GM19043 (cell line): ENCODE measurements at regions not wholly inside any gene's neighbourhood (a gene's known extent, or its start where the extent isn't known, plus 50 kb on each side); places are given as distances from the start of the nearest gene placed in this dataset.

Experiments
- ATAC-seq: cut with Tn5 transposase; IDR thresholded peaks from one replicate; pipeline ENCODE4 v1.9.1; 2021; ENCODE audit warnings: low read depth; ENCODE audit not compliant: unreplicated experiment

DNA sequence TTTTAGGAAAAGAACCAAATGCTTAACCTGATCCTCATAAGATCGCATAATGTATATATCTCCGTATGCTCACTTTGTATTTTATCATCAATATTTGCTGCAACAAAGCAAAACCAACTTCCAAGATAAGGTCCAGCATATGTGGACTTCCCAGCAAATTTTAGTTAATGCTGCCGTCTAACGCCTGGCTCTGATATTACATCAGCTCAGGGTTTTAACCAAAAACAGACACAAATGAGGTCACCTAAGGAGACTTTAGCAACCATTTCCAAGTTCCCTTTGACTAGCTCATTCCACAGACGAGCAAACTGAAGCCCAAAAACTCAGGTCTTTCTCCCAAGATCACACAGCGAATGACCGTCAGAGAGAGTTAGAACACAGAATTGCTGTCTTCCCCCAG is 59.4 kb upstream of the UCN3 start:
- ATAC-seq: no peak

- ATAC-seq: no peak
These were observed 53.9 kb upstream of the UCN3 start for GRCh38 chr10:5310914-5311313.

DNA sequence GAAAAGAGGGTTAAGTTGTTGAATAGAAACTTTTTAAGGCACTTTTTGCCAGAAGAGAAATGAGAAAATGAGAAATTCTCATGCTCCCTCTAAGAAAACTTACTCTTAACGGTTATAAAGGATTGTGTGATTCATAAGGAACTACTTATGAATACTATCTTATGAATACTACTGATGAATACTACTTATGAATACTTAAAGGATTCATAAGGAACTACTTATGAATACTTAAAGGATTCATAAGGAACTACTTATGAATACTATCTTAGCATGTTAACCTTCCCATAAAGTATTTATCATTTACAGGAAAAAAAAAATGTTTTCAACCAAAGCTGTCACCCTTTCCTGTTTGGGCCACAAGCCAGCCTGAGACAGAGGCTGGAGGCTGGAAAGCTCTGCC is 53.1 kb upstream of the UCN3 start:
- no peak for ATAC-seq

DNA sequence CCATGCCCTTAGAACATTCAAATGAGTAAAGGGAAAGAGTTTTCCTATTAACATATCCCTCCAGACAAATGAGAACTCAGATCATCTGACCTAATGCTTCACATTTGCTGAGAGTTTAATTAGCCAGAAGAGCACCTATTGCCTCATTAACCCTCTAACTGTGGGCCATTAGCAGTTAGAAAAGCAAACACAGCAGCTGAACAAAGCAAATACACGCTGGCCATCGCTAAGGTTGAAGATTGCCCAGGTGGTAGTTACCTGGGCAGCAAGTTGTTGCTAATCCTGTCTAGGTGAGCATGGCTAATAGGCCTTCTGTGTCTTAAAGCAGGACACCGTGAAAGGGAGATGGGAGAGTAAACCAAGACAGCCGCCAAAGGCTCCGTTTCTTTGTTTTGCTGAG is 49.9 kb upstream of the UCN3 start:
- ATAC-seq: no peak
